ENCODE measurements at regions not wholly inside any gene's neighbourhood (a gene's known extent, or its start where the extent isn't known, plus 50 kb on each side); places are given as distances from the start of the nearest gene placed in this dataset.

DNA sequence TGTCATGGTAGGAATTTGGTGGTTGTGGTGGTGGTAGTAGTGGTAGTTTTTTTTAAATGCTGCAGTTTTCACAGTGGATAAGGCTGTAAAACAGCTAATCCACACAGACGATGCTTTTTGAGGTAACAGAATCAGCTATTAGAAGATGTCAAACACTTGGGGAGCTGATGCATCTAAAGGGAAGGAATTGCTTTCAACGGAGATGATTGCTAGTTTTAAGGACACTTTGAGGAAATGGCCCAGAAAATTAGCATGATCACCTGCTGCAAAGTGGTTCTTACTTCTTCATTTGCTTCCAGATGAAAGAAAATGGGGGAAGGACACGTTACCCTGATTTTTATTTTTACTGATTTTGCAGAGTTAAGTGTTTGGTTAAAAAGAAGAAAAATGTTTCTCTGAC lies 178.2 kb upstream of the ATP10B start:
- Histone ChIP-seq H2AFZ (no peak overlapping the region), H3K27ac (no peak overlapping the region), H3K27me3 (no peaks in the 10 kb centered on the region), H3K4me3 (no peak overlapping the region), H3K9me3 (ENCODE audit: low read depth) (no peaks in the 10 kb centered on the region), H3K79me2 (no peaks in the 10 kb centered on the region), H3K36me3 (replicated peaks; ENCODE audit: insufficient read depth, low read depth) (no peaks in the 10 kb centered on the region), H4K20me1 (ENCODE audit: insufficient read depth, poor library complexity, severe bottlenecking) (no peaks in the 10 kb centered on the region), H3K9me2 (replicated peaks; ENCODE audit: insufficient read depth) (no peaks in the 10 kb centered on the region), H3K4me1 (ENCODE audit: insufficient read depth) (no peaks in the 10 kb centered on the region), H3K4me2 (no peak overlapping the region)
- WGBS (ENCODE audit: low lambda C conversion rate, missing lambda C conversion rate), result 54% methylated on average over 3 of the region's 3 CpGs
- DNase-seq (ENCODE audit: low spot score), result no peak
- TF ChIP-seq EZH2 (IDR thresholded peaks at IDR 0.05; ENCODE audit: borderline replicate concordance) (no peak), EZH2phosphoT487 (IDR thresholded peaks at IDR 0.05; ENCODE audit: low read depth, severe bottlenecking, unreplicated experiment) (no peak)
- TF ChIP-seq, protein P1, sequence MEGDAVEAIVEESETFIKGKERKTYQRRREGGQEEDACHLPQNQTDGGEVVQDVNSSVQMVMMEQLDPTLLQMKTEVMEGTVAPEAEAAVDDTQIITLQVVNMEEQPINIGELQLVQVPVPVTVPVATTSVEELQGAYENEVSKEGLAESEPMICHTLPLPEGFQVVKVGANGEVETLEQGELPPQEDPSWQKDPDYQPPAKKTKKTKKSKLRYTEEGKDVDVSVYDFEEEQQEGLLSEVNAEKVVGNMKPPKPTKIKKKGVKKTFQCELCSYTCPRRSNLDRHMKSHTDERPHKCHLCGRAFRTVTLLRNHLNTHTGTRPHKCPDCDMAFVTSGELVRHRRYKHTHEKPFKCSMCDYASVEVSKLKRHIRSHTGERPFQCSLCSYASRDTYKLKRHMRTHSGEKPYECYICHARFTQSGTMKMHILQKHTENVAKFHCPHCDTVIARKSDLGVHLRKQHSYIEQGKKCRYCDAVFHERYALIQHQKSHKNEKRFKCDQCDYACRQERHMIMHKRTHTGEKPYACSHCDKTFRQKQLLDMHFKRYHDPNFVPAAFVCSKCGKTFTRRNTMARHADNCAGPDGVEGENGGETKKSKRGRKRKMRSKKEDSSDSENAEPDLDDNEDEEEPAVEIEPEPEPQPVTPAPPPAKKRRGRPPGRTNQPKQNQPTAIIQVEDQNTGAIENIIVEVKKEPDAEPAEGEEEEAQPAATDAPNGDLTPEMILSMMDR (IDR thresholded peaks at IDR 0.05; ENCODE audit: poor library complexity), result no peak

DNA sequence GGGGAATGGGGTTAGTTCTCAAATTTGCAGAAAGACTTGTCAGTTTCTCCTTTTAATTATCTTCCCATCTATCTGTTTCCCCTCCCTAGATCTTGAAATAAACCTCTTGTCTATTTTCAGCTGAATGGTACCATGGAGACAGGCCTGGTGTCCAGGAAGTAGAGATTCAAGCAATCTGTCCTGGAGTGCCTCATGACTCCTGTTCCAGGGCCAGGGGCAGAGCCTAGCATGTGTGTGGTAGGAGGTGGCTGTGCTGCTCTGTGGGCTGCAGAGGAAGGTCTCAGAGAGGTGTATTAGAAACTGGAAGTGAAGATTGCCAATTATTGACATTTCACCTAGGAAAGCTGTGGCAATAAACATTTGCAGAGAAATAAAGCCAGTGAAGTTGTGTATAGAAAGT lies 175.8 kb upstream of the ATP10B start:
- Histone ChIP-seq H3K9me3 (ENCODE audit: low read depth) (no peaks in the 10 kb centered on the region), H3K27ac (no peak overlapping the region), H3K36me3 (replicated peaks; ENCODE audit: insufficient read depth, low read depth) (no peaks in the 10 kb centered on the region), H3K27me3 (no peaks in the 10 kb centered on the region), H4K20me1 (ENCODE audit: insufficient read depth, poor library complexity, severe bottlenecking) (no peaks in the 10 kb centered on the region), H3K4me1 (ENCODE audit: insufficient read depth) (no peaks in the 10 kb centered on the region), H3K79me2 (no peaks in the 10 kb centered on the region), H3K9me2 (replicated peaks; ENCODE audit: insufficient read depth) (no peaks in the 10 kb centered on the region), H3K4me3 (no peak overlapping the region), H3K4me2 (no peak overlapping the region), H2AFZ (no peak overlapping the region)
- DNase-seq (ENCODE audit: low spot score), result no peak
- TF ChIP-seq, protein P1 (IDR thresholded peaks at IDR 0.05; ENCODE audit: poor library complexity), result no peak
- no peak for TF ChIP-seq EZH2phosphoT487 (IDR thresholded peaks at IDR 0.05; ENCODE audit: low read depth, severe bottlenecking, unreplicated experiment)
- no peak for TF ChIP-seq EZH2 (IDR thresholded peaks at IDR 0.05; ENCODE audit: borderline replicate concordance)

DNA sequence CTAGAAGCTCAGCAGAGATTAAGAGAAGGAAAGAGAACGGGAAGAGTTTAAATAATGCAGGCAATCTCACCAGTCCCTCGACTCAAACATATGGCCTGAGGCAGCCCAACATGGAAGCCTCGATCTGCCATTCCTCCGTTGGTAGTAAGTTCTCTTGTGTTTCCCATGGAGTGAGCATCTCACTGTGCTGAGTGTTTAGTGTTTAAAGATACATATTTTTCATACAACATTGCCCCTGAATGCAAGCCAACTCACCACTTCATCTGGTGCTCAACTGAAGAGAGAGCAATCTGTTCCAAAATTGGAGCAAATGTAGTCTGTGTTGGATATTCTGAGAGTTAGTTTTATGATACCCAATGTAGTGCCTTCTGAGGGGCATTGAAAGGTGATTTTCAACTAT lies 171.5 kb upstream of the ATP10B start:
- Histone ChIP-seq H4K20me1 (ENCODE audit: insufficient read depth, poor library complexity, severe bottlenecking) (no peaks in the 10 kb centered on the region), H3K4me3 (no peak overlapping the region), H3K27ac (no peak overlapping the region), H3K9me3 (ENCODE audit: low read depth) (no peaks in the 10 kb centered on the region), H3K27me3 (no peaks in the 10 kb centered on the region), H3K9me2 (replicated peaks; ENCODE audit: insufficient read depth) (no peaks in the 10 kb centered on the region), H2AFZ (no peak overlapping the region), H3K79me2 (no peaks in the 10 kb centered on the region), H3K4me2 (no peak overlapping the region), H3K4me1 (ENCODE audit: insufficient read depth) (no peaks in the 10 kb centered on the region), H3K36me3 (replicated peaks; ENCODE audit: insufficient read depth, low read depth) (no peaks in the 10 kb centered on the region)
- no peak for DNase-seq (ENCODE audit: low spot score)
- TF ChIP-seq EZH2phosphoT487 (IDR thresholded peaks at IDR 0.05; ENCODE audit: low read depth, severe bottlenecking, unreplicated experiment) (no peak), EZH2 (IDR thresholded peaks at IDR 0.05; ENCODE audit: borderline replicate concordance) (no peak)
- TF ChIP-seq, protein P1 (IDR thresholded peaks at IDR 0.05; ENCODE audit: poor library complexity), result no peak
- WGBS (ENCODE audit: low lambda C conversion rate, missing lambda C conversion rate), result 79% methylated on average over 4 of the region's 4 CpGs

DNA sequence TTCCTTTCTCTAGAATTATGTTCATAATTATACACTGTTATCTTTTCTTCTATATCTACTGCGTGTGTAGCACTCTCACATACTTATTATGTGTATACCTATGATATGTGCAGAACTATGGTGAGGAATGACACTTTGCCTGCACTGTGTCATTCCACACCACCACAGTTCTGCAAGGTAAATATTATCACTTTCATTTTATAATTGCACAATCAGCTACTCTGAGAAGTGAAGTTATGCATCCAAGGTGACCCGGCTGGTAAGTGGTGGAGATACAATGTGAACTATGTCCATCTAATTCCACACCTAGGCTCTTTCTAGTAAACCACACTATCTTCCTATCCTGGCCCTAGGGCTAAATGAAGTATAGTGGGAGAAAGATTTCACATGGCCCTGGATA lies 170.1 kb upstream of the ATP10B start:
- Histone ChIP-seq H3K36me3 (replicated peaks; ENCODE audit: insufficient read depth, low read depth) (no peaks in the 10 kb centered on the region), H3K4me3 (no peak overlapping the region), H3K79me2 (no peaks in the 10 kb centered on the region), H3K27ac (no peak overlapping the region), H4K20me1 (ENCODE audit: insufficient read depth, poor library complexity, severe bottlenecking) (no peaks in the 10 kb centered on the region), H2AFZ (no peak overlapping the region), H3K9me2 (replicated peaks; ENCODE audit: insufficient read depth) (no peaks in the 10 kb centered on the region), H3K4me2 (no peak overlapping the region), H3K4me1 (ENCODE audit: insufficient read depth) (no peaks in the 10 kb centered on the region), H3K9me3 (ENCODE audit: low read depth) (no peaks in the 10 kb centered on the region), H3K27me3 (no peaks in the 10 kb centered on the region)
- 74% methylated on average over 2 of the region's 2 CpGs for WGBS (ENCODE audit: low lambda C conversion rate, missing lambda C conversion rate)
- TF ChIP-seq EZH2 (IDR thresholded peaks at IDR 0.05; ENCODE audit: borderline replicate concordance) (no peak), EZH2phosphoT487 (IDR thresholded peaks at IDR 0.05; ENCODE audit: low read depth, severe bottlenecking, unreplicated experiment) (no peak)
- TF ChIP-seq, protein P1 (IDR thresholded peaks at IDR 0.05; ENCODE audit: poor library complexity), result no peak
- DNase-seq (ENCODE audit: low spot score), result no peak
